SK-N-SH (cell line): ENCODE measurements at regions not wholly inside any gene's neighbourhood (a gene's known extent, or its start where the extent isn't known, plus 50 kb on each side); places are given as distances from the start of the nearest gene placed in this dataset.

Source experiments
- CTCF ChIA-PET: fragments of 300-600, 350-600 bp; formaldehyde crosslinking; extraction: SDS; loops from one replicate; lab custom pipeline; 2021; lab: Yijun Ruan, JAX
- POLR2A ChIA-PET: fragments of 350-600 bp; sonication (Branson Sonifier 250); formaldehyde crosslinking; extraction: SDS; loops from one replicate; lab custom pipeline; 2020; ENCODE audit warnings: antibody characterized with exemption, inconsistent platforms; lab: Yijun Ruan, JAX
- DNase-seq: peaks from one replicate; pipeline ENCODE4 v3.0.0; 2012
- H2AFZ ChIP-seq: fragments of 200-600 bp; sonication (generic); 2 replicates; pipeline ENCODE4 v1.8.1; 2016; ENCODE audit warnings: antibody characterized with exemption, mild to moderate bottlenecking, low read depth
- H3F3A ChIP-seq: fragments of 200-600 bp; sonication (generic); replicated peaks from 2 replicates; pipeline ENCODE3; 2016; ENCODE audit warnings: antibody characterized with exemption, mild to moderate bottlenecking; ENCODE audit not compliant: insufficient read depth
- H3K27ac ChIP-seq, 2 experiments: fragments of 200-500 bp in 1 of 2; fragments of 200-600 bp in 1 of 2; sonication (Bioruptor generic) in 1 of 2; sonication (generic), shearing (Covaris generic) in 1 of 2; 2 replicates each; pipeline versions ENCODE4 v1.5.1 to v1.6.1; 2014 to 2016; ENCODE audit warnings: low read depth in 2 of 2, inconsistent platforms in 1 of 2, low read length in 1 of 2, mild to moderate bottlenecking in 1 of 2, mixed read lengths in 1 of 2
- H3K27me3 ChIP-seq: fragments of 200-600 bp; sonication (generic), shearing (Covaris generic); 2 replicates; pipeline ENCODE4 v1.6.1; 2016; ENCODE audit warnings: mixed run types; ENCODE audit not compliant: insufficient read depth
- H3K36me3 ChIP-seq, 2 experiments: fragments of 200-500 bp in 1 of 2; fragments of 200-600 bp in 1 of 2; sonication (Bioruptor generic) in 1 of 2; sonication (generic) in 1 of 2; replicated peaks in 1 of 2; 2 replicates each; pipeline versions ENCODE3 to v1.5.1; 2014 to 2016; ENCODE audit warnings: low read length in 1 of 2, mild to moderate bottlenecking in 1 of 2; ENCODE audit not compliant: insufficient read depth in 2 of 2, control insufficient read depth in 1 of 2
- H3K4me1 ChIP-seq, 2 experiments: fragments of 200-500 bp in 1 of 2; fragments of 200-600 bp in 1 of 2; sonication (Bioruptor generic) in 1 of 2; sonication (generic), shearing (Covaris generic) in 1 of 2; 2 replicates each; pipeline versions ENCODE4 v1.5.1 to v1.6.1; 2014 to 2016; ENCODE audit warnings: low read depth in 1 of 2, low read length in 1 of 2, mixed run types in 1 of 2; ENCODE audit not compliant: insufficient read depth in 2 of 2, control insufficient read depth in 1 of 2
- H3K4me2 ChIP-seq: fragments of 200-600 bp; sonication (generic), shearing (Covaris generic); 2 replicates; pipeline ENCODE4 v1.6.1; 2017; ENCODE audit warnings: mixed run types
- H3K4me3 ChIP-seq, 2 experiments: fragments of 200-500 bp in 1 of 2; fragments of 200-600 bp in 1 of 2; sonication (Bioruptor generic) in 1 of 2; sonication (generic), shearing (Covaris generic) in 1 of 2; 2 replicates each; pipeline versions ENCODE4 v1.5.1 to v1.8.1; 2014 to 2016; ENCODE audit warnings: low read depth in 2 of 2, inconsistent platforms in 1 of 2, low read length in 1 of 2, mild to moderate bottlenecking in 1 of 2, mixed read lengths in 1 of 2, moderate library complexity in 1 of 2
- H3K79me2 ChIP-seq: fragments of 200-600 bp; sonication (generic); 2 replicates; pipeline ENCODE4 v1.8.1; 2017; ENCODE audit warnings: mild to moderate bottlenecking; ENCODE audit not compliant: insufficient read depth
- H3K9ac ChIP-seq: fragments of 200-600 bp; sonication (generic); 2 replicates; pipeline ENCODE4 v1.6.1; 2017; ENCODE audit warnings: mixed run types
- H3K9me2 ChIP-seq: fragments of 200-600 bp; sonication (generic); 2 replicates; pipeline ENCODE4 v1.6.1; 2017; ENCODE audit warnings: mixed run types
- H3K9me3 ChIP-seq: fragments of 200-600 bp; sonication (generic); 2 replicates; pipeline ENCODE4 v1.6.1; 2017; ENCODE audit warnings: mixed run types, mild to moderate bottlenecking, moderate library complexity
- H4K20me1 ChIP-seq: fragments of 200-600 bp; sonication (generic); 2 replicates; pipeline ENCODE4 v1.6.1; 2017; ENCODE audit warnings: mild to moderate bottlenecking, mixed run types; ENCODE audit not compliant: insufficient read depth
- CHD2 ChIP-seq: fragments of 150-350 bp; IDR thresholded peaks from 2 replicates; pipeline ENCODE4 v1.6.1; 2018; ENCODE audit warnings: low read length; ENCODE audit not compliant: partially characterized antibody
- EP300 ChIP-seq, 2 experiments: IDR thresholded peaks; 2 replicates each; pipeline versions ENCODE4 v1.4.0 to v1.6.1; 2012; ENCODE audit warnings: borderline replicate concordance in 1 of 2, low read depth in 1 of 2, low read length in 1 of 2
- FOSL2 ChIP-seq: IDR thresholded peaks from 2 replicates; pipeline ENCODE4 v1.4.0; 2012; ENCODE audit warnings: low read depth, mild to moderate bottlenecking, moderate library complexity, borderline replicate concordance
- FOXJ3 ChIP-seq: sonication (generic); formaldehyde crosslinking; IDR thresholded peaks from 2 replicates; pipeline ENCODE4 v1.5.1; 2020; ENCODE audit warnings: mild to moderate bottlenecking, missing genetic modification reagents
- GABPA ChIP-seq: IDR thresholded peaks from 2 replicates; pipeline ENCODE4 v1.4.0; 2012; ENCODE audit warnings: low read depth, mild to moderate bottlenecking
- JUND ChIP-seq: IDR thresholded peaks from 2 replicates; pipeline ENCODE4 v1.4.0; 2012
- MXI1 ChIP-seq: IDR thresholded peaks from 2 replicates; pipeline ENCODE4 v1.6.1; 2012; ENCODE audit warnings: mild to moderate bottlenecking, low read depth, low read length, improper control_type of control experiment
- RAD21 ChIP-seq: IDR thresholded peaks from 2 replicates; pipeline ENCODE4 v1.6.1; 2012; ENCODE audit warnings: mild to moderate bottlenecking, low read length
- RCOR1 ChIP-seq: fragments of 150-350 bp; IDR thresholded peaks from 2 replicates; pipeline ENCODE4 v1.6.1; 2017; ENCODE audit warnings: antibody characterized with exemption, low read length
- RFX5 ChIP-seq: IDR thresholded peaks from 2 replicates; pipeline ENCODE4 v1.6.1; 2012; ENCODE audit warnings: mild to moderate bottlenecking, improper control_type of control experiment, low read length
- SIN3A ChIP-seq: IDR thresholded peaks from 2 replicates; pipeline ENCODE4 v1.6.1; 2012; ENCODE audit warnings: low read depth, mild to moderate bottlenecking, low read length, moderate library complexity, borderline replicate concordance
- TAF1 ChIP-seq: IDR thresholded peaks from 2 replicates; pipeline ENCODE4 v1.6.1; 2012; ENCODE audit warnings: low read depth, mild to moderate bottlenecking, low read length, moderate library complexity, borderline replicate concordance
- WGBS: methylation state at CpG from one replicate; pipeline ENCODE4 v1.1.6; 2017; ENCODE audit warnings: low lambda C conversion rate; 5-methylcytosine and 5-hydroxymethylcytosine counted together
- TF ChIP-seq, protein P1 (sequence below): IDR thresholded peaks from 2 replicates; pipeline ENCODE4 v1.4.0; 2012; ENCODE audit warnings: low read depth, borderline replicate concordance
- TF ChIP-seq, protein P2 (sequence below): IDR thresholded peaks from 2 replicates; pipeline ENCODE4 v1.6.1; 2012; ENCODE audit warnings: mild to moderate bottlenecking, low read depth, low read length, moderate library complexity
- TF ChIP-seq, protein P3 (sequence below): fragments of 150-350 bp; IDR thresholded peaks from 2 replicates; pipeline ENCODE4 v1.6.1; 2017; ENCODE audit warnings: antibody characterized with exemption, low read length, low read depth, borderline replicate concordance

DNA sequence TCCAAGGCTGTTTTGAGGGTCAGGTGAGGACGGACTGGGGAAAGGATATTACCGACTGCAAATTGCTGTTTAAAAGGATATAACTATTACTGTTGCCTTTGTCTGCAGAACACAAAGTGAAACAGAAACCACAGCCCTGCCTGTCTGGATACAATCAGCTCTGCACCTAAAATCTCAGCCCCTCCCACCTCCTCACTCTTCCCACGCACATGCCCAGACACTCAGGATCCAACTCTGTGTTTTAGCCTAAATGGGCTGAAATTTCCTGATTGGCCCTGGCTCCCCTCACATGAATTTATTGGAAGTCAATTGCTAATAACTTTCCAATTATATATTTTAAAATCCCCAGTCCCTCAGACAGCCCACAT, 176.3 kb upstream of the PPP1R26 start:
- no peaks in the 10 kb centered on the region for H4K20me1 ChIP-seq
- H3K4me1 ChIP-seq, result peaks cover 0 to 6% of the 10 kb centered on the region in 2 experiments; a peak in 1 of 4 replicates
- H3K9me2 ChIP-seq, result no peaks in the 10 kb centered on the region
- ChIA-PET POLR2A (no interaction called here), CTCF (interaction anchor here (1.9 kb wide), 1 partner anchor 217 kb away, joined by 6 read pairs; no protein-coding TSS in a partner anchor)
- H2AFZ ChIP-seq, result no peak overlapping the region
- H3K4me3 ChIP-seq, result no peak overlapping the region
- DNase-seq, result no peak
- H3K4me2 ChIP-seq, result no peak overlapping the region
- no peak for TF ChIP-seq FOSL2
- TF ChIP-seq, protein P1, sequence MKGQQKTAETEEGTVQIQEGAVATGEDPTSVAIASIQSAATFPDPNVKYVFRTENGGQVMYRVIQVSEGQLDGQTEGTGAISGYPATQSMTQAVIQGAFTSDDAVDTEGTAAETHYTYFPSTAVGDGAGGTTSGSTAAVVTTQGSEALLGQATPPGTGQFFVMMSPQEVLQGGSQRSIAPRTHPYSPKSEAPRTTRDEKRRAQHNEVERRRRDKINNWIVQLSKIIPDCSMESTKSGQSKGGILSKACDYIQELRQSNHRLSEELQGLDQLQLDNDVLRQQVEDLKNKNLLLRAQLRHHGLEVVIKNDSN, result no peak
- no peak for TF ChIP-seq MXI1
- no peak for TF ChIP-seq CHD2
- TF ChIP-seq, protein P2, sequence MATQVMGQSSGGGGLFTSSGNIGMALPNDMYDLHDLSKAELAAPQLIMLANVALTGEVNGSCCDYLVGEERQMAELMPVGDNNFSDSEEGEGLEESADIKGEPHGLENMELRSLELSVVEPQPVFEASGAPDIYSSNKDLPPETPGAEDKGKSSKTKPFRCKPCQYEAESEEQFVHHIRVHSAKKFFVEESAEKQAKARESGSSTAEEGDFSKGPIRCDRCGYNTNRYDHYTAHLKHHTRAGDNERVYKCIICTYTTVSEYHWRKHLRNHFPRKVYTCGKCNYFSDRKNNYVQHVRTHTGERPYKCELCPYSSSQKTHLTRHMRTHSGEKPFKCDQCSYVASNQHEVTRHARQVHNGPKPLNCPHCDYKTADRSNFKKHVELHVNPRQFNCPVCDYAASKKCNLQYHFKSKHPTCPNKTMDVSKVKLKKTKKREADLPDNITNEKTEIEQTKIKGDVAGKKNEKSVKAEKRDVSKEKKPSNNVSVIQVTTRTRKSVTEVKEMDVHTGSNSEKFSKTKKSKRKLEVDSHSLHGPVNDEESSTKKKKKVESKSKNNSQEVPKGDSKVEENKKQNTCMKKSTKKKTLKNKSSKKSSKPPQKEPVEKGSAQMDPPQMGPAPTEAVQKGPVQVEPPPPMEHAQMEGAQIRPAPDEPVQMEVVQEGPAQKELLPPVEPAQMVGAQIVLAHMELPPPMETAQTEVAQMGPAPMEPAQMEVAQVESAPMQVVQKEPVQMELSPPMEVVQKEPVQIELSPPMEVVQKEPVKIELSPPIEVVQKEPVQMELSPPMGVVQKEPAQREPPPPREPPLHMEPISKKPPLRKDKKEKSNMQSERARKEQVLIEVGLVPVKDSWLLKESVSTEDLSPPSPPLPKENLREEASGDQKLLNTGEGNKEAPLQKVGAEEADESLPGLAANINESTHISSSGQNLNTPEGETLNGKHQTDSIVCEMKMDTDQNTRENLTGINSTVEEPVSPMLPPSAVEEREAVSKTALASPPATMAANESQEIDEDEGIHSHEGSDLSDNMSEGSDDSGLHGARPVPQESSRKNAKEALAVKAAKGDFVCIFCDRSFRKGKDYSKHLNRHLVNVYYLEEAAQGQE, result no peak
- no peak for TF ChIP-seq SIN3A
- no peaks in the 10 kb centered on the region for H3K79me2 ChIP-seq
- H3K27ac ChIP-seq, result no peak overlapping the region
- H3K9me3 ChIP-seq, result no peaks in the 10 kb centered on the region
- WGBS, result 19% methylated on average over 3 of the region's 3 CpGs
- H3F3A ChIP-seq, result no peaks in the 10 kb centered on the region
- no peak overlapping the region for H3K9ac ChIP-seq
- H3K27me3 ChIP-seq, result no peaks in the 10 kb centered on the region
- no peaks in the 10 kb centered on the region for H3K36me3 ChIP-seq

DNA sequence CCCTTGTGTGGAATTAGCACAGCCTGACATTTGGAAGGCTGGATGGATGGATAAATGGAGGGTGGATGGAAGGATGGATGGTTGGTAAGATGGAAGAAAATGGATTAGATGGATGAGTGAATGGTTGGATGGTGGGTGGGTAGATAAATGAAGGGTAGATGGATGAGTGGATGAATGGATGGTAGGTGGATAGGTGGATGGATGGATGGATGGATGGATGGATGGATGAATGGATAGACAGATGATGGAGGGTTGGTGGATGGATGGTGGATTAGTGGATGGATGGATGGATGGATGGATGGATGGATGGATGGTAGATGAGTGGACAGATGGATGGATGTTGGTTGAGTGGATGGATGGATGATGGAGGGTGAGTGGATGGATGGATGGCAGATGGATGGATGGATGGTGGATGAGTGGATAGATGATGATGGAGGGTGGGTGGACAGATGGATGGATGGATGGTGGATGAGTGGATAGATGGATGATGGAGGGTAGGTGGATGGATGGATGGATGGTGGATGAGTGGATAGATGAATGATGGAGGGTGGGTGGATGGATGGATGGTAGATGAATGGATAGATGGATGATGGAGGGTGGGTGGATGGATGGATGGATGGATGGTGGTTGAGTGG, 175.6 kb upstream of the PPP1R26 start:
- CTCF ChIA-PET, result no interaction called here
- H3K79me2 ChIP-seq, result no peaks in the 10 kb centered on the region
- no peaks in the 10 kb centered on the region for H3F3A ChIP-seq
- no peaks in the 10 kb centered on the region for H3K9me2 ChIP-seq
- H3K9ac ChIP-seq, result no peak overlapping the region
- TF ChIP-seq EP300 (IDR thresholded peaks at IDR 0.05; ENCODE audit: borderline replicate concordance in 1 of 2, low read depth in 1 of 2, low read length in 1 of 2) (no peak), RFX5 (no peak), FOXJ3 (CRISPR knock-in tag) (no peak), RAD21 (no peak), RCOR1 (no peak), GABPA (no peak), TAF1 (no peak), JUND (no peak), MXI1 (no peak)
- TF ChIP-seq, protein P3, sequence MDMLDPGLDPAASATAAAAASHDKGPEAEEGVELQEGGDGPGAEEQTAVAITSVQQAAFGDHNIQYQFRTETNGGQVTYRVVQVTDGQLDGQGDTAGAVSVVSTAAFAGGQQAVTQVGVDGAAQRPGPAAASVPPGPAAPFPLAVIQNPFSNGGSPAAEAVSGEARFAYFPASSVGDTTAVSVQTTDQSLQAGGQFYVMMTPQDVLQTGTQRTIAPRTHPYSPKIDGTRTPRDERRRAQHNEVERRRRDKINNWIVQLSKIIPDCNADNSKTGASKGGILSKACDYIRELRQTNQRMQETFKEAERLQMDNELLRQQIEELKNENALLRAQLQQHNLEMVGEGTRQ, result no peak
- TF ChIP-seq, protein P1, result no peak
- TF ChIP-seq, all 33 proteins: peak for 0
- H3K4me3 ChIP-seq, result no peak overlapping the region
- no peak for DNase-seq
- no peaks in the 10 kb centered on the region for H4K20me1 ChIP-seq
- H2AFZ ChIP-seq, result no peak overlapping the region
- POLR2A ChIA-PET, result no interaction called here
- H3K4me2 ChIP-seq, result no peak overlapping the region
- peaks cover 0 to 6% of the 10 kb centered on the region in 2 experiments; a peak in 1 of 4 replicates for H3K4me1 ChIP-seq
- H3K27me3 ChIP-seq, result no peaks in the 10 kb centered on the region
- no peaks in the 10 kb centered on the region for H3K36me3 ChIP-seq
- no peaks in the 10 kb centered on the region for H3K9me3 ChIP-seq
- H3K27ac ChIP-seq, result no peak overlapping the region
